Neural progenitor cell (in vitro differentiated cells): ENCODE measurements at regions not wholly inside any gene's neighbourhood (a gene's known extent, or its start where the extent isn't known, plus 50 kb on each side); places are given as distances from the start of the nearest gene placed in this dataset.

ENCODE experiments used
- CTCF ChIP-seq: fragments of 200-600 bp; sonication (generic); IDR thresholded peaks from 2 replicates; pipeline ENCODE4 v1.5.1; 2017; ENCODE audit warnings: antibody characterized with exemption, mild to moderate bottlenecking
- EZH2 ChIP-seq: fragments of 200-600 bp; sonication (generic); IDR thresholded peaks from 2 replicates; pipeline ENCODE4 v1.6.1; 2017; ENCODE audit warnings: antibody characterized with exemption, mild to moderate bottlenecking, moderate library complexity
- EZH2phosphoT487 ChIP-seq: fragments of 200-600 bp; sonication (generic); IDR thresholded peaks from 2 replicates; pipeline ENCODE4 v1.6.1; 2017; ENCODE audit warnings: antibody characterized with exemption

- TF ChIP-seq CTCF (no peak), EZH2phosphoT487 (no peak), EZH2 (no peak)
Observed at GRCh38 chr2:144998435-144998834, 478.5 kb upstream of the ZEB2 start.
